ENCODE measurements at regions not wholly inside any gene's neighbourhood (a gene's known extent, or its start where the extent isn't known, plus 50 kb on each side); places are given as distances from the start of the nearest gene placed in this dataset.

DNA sequence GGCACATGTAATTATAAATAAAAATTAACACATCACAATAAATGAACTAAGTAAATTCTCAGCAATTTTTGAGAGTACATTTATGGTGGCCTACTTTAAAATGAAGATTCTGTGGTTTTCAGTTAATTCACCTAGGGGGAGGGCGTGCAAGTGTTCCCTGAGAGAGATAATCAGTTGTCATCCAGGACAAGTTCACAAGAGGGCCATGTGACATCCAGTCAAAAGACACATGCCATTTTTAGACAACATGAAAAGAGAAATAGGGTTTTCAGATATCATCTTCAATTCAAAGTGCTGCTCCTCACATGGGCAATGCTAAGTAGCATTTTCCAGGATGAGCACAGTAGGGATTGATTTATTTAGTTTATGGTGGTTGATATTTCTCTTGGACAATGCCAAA is 393.7 kb downstream of the STK39 start:
- WGBS, 2 donors: 81 to 88% methylated on average over 1 of the region's 1 CpG
- DNase-seq (ENCODE audit: low spot score in 2 of 2): no peak
- H3K4me3 ChIP-seq (ENCODE audit: low read depth, poor library complexity, severe bottlenecking): no peak overlapping the region
- TF ChIP-seq POLR2A (IDR thresholded peaks at IDR 0.05): no peak
- TF ChIP-seq, protein P1, sequence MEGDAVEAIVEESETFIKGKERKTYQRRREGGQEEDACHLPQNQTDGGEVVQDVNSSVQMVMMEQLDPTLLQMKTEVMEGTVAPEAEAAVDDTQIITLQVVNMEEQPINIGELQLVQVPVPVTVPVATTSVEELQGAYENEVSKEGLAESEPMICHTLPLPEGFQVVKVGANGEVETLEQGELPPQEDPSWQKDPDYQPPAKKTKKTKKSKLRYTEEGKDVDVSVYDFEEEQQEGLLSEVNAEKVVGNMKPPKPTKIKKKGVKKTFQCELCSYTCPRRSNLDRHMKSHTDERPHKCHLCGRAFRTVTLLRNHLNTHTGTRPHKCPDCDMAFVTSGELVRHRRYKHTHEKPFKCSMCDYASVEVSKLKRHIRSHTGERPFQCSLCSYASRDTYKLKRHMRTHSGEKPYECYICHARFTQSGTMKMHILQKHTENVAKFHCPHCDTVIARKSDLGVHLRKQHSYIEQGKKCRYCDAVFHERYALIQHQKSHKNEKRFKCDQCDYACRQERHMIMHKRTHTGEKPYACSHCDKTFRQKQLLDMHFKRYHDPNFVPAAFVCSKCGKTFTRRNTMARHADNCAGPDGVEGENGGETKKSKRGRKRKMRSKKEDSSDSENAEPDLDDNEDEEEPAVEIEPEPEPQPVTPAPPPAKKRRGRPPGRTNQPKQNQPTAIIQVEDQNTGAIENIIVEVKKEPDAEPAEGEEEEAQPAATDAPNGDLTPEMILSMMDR (IDR thresholded peaks at IDR 0.05): no peak
- intact Hi-C loops (cut with DNase I; ENCODE audit: low total_unique reads): no loop called here

DNA sequence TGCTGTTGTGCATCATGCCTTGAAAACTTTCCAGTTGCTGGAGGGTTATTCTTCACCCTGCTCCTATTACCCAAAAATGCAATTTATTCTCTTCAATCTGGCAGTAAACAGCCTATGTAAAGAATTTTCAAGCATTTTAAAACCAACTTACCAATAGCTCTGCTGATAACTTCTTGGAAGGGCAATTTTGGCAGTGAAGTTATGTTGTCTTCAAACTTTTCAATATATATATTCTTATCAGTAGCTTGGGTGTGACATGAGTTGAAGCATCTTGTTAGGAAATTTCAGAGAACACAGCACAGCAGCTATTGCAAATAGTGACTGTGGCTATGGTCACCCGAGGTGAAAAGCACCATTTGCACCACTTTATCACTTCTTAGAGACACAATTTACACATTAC is 395.5 kb downstream of the STK39 start:
- no peak for DNase-seq (ENCODE audit: low spot score in 2 of 2)
- intact Hi-C loops (cut with DNase I; ENCODE audit: low total_unique reads): no loop called here
- no peak for TF ChIP-seq POLR2A (IDR thresholded peaks at IDR 0.05)
- TF ChIP-seq, protein P1 (IDR thresholded peaks at IDR 0.05): no peak
- WGBS, 2 donors: 39 to 50% methylated on average over 1 of the region's 1 CpG
- H3K4me3 ChIP-seq (ENCODE audit: low read depth, poor library complexity, severe bottlenecking): no peak overlapping the region

DNA sequence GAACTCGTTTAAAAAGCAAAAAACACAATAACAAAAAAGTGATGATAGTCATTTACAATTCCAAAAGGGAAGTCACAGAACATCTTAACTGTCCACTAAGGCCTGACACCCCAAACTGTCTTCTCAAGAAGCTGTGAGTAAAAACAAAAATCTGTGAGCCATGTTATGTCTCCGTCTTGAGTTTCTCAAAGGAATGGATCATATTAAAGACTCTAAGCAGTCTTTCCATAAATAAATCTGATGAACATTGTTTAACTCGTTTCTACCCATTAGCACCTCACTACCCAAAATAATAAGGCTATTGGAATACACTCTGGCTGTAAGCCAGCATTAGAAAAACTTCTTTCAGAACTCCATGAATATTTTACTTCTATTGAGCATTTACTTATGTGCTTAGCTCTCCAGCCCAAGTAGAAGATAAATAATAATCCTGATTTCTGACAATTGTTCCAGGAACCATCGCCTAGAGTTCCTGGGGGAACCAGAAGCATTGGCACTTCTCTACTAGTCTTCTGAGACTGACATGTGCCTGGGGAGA is 396.0 kb downstream of the STK39 start:
- TF ChIP-seq, protein P1 (IDR thresholded peaks at IDR 0.05): no peak
- TF ChIP-seq POLR2A (IDR thresholded peaks at IDR 0.05): no peak
- DNase-seq (ENCODE audit: low spot score in 2 of 2): no peak
- 30 to 31% methylated on average over 4 of the region's 4 CpGs for WGBS, 2 donors
- intact Hi-C loops (cut with DNase I; ENCODE audit: low total_unique reads): no loop called here
- no peak overlapping the region for H3K4me3 ChIP-seq (ENCODE audit: low read depth, poor library complexity, severe bottlenecking)

DNA sequence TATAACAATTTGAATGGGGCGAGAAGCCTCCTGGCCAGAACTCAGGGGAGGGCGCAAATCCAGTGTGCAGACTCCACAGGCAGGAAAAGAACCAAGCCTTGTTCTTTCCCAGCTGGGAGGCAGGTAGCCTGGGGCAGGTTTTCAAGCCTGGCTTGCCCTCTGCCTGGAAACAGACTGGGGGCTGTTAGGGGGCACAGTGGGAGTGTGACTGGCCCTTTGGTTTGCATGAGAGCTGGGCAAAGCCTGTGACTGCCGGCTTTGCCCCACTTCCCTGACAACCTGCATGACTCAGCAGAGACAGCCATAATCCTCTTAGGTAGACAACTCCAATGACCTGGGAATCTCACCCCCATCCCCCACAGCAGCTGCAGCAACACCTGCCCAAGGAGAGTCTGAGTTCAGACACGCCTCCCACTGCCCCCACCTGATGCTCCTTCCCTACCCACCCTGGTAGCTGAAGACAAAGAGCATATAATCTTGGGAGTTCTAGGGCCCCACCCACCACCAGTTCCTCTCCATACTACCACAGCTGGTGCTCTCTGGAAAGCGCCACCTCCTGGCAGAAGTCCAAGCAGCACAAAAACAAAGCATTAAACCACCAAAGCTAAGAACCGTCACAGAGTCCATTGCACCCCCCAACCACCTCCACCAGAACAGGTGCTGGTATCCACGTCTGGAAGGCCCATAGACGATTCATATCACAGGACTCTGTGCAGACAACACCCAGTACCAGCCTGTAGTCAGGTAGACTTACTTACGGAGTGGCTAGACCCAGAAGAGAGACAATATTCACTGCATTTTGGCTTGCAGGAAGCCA is 402.5 kb downstream of the STK39 start:
- no peak overlapping the region for H3K4me3 ChIP-seq (ENCODE audit: low read depth, poor library complexity, severe bottlenecking)
- DNase-seq (ENCODE audit: low spot score in 2 of 2): no peak
- TF ChIP-seq POLR2A (IDR thresholded peaks at IDR 0.05): no peak
- TF ChIP-seq, protein P1 (IDR thresholded peaks at IDR 0.05): no peak
- intact Hi-C loops (cut with DNase I; ENCODE audit: low total_unique reads): no loop called here
- WGBS, 2 donors: 68 to 72% methylated on average over 9 of the region's 9 CpGs

DNA sequence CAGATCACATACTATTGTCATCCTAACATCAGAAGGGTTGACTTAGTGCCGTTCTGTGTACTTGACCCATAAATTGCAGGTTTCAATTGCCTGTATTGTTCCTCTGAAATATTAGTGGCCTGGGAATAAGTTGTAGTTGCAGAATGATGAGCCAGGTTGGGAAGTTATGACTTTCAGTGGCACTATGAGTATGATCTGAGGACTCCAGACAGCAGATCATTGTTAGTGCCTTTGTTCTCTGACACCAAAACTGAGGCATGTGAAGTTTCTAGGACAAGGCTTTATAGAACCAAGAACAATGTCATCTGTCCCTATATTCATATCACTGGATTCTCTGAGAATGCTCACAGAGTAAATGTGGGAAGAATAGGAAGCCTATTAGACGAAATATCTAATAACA is 403.7 kb downstream of the STK39 start:
- no peak for TF ChIP-seq POLR2A (IDR thresholded peaks at IDR 0.05)
- TF ChIP-seq, protein P1 (IDR thresholded peaks at IDR 0.05): no peak
- intact Hi-C loops (cut with DNase I; ENCODE audit: low total_unique reads): no loop called here
- no peak for DNase-seq (ENCODE audit: low spot score in 2 of 2)
- no peak overlapping the region for H3K4me3 ChIP-seq (ENCODE audit: low read depth, poor library complexity, severe bottlenecking)
- WGBS, 2 donors: 89 to 94% methylated on average over 2 of the region's 2 CpGs

Measured in lower leg skin (tissue), 4 donors.